CD4-positive, alpha-beta T cell (primary cell): ENCODE measurements at regions not wholly inside any gene's neighbourhood (a gene's known extent, or its start where the extent isn't known, plus 50 kb on each side); places are given as distances from the start of the nearest gene placed in this dataset.

Experiments
- ATAC-seq: fragments of 200-7000 bp; cut with Tn5 transposase; one replicate; pipeline ENCODE4 v1.10.0; 2022; ENCODE audit warnings: mild to moderate bottlenecking; ENCODE audit not compliant: poor library complexity
- CTCF ChIA-PET: fragments of 350-600 bp; sonication (Branson Sonifier 250); formaldehyde crosslinking; loops from one replicate; lab custom pipeline; 2021; ENCODE audit warnings: antibody characterized with exemption, inconsistent platforms; lab: Charles Lee
- POLR2A ChIA-PET: fragments of 350-600 bp; sonication (Branson Sonifier 250); formaldehyde crosslinking; loops from one replicate; lab custom pipeline; 2021; ENCODE audit warnings: antibody characterized with exemption, inconsistent platforms; lab: Charles Lee
- DNase-seq, 14 experiments: peaks; one replicate each; pipeline ENCODE4 v3.0.0-alpha.2; 2013 to 2020; ENCODE audit warnings: mixed read lengths in 2 of 14
- H3K27ac ChIP-seq, 2 donors: one replicate each; pipeline versions ENCODE4 v1.5.1 to v1.7.0; 2013; ENCODE audit warnings: low read length in 2 of 2, low read depth in 1 of 2, mild to moderate bottlenecking in 1 of 2
- H3K27me3 ChIP-seq, 2 experiments: 1 replicate in 1 of 2; 2 replicates in 1 of 2; pipeline versions ENCODE4 v1.6.1 to v1.7.0; 2013; ENCODE audit warnings: low read length in 2 of 2, control low read depth in 1 of 2, mild to moderate bottlenecking in 1 of 2, moderate library complexity in 1 of 2; ENCODE audit not compliant: insufficient read depth in 2 of 2, control insufficient read depth in 1 of 2
- H3K36me3 ChIP-seq: one replicate; pipeline ENCODE4 v1.6.1; 2013; ENCODE audit warnings: low read length, control low read depth; ENCODE audit not compliant: insufficient read depth
- H3K4me1 ChIP-seq: one replicate; pipeline ENCODE4 v1.6.1; 2013; ENCODE audit warnings: low read length, control low read depth; ENCODE audit not compliant: insufficient read depth
- H3K4me3 ChIP-seq: one replicate; pipeline ENCODE4 v1.5.1; 2013; ENCODE audit warnings: mild to moderate bottlenecking, low read length, moderate library complexity
- H3K9me3 ChIP-seq, 2 experiments: 1 replicate in 1 of 2; 2 replicates in 1 of 2; pipeline versions ENCODE4 v1.6.1 to v1.7.0; 2013; ENCODE audit warnings: low read length in 2 of 2, mild to moderate bottlenecking in 2 of 2, control low read depth in 1 of 2, moderate library complexity in 1 of 2; ENCODE audit not compliant: control insufficient read depth in 1 of 2, insufficient read depth in 1 of 2
- H3K27ac Mint-ChIP-seq: one replicate; pipeline ENCODE4 v1.8.0; 2020; ENCODE audit warnings: mixed read lengths
- H3K27me3 Mint-ChIP-seq: one replicate; pipeline ENCODE4 v1.8.0; 2021; ENCODE audit warnings: mixed read lengths
- H3K36me3 Mint-ChIP-seq: one replicate; pipeline ENCODE4 v1.8.0; 2021; ENCODE audit warnings: low read depth, mixed read lengths
- H3K4me1 Mint-ChIP-seq: one replicate; pipeline ENCODE4 v1.8.0; 2021; ENCODE audit warnings: low read depth, mixed read lengths
- H3K4me3 Mint-ChIP-seq: one replicate; pipeline ENCODE4 v1.8.0; 2020; ENCODE audit warnings: mild to moderate bottlenecking, mixed read lengths
- H3K9me3 Mint-ChIP-seq: one replicate; pipeline ENCODE4 v1.8.0; 2020; ENCODE audit warnings: mixed read lengths
- intact Hi-C, 2 experiments: fragments of 100-400 bp; cut with DNase I in 1 of 2; cut with micrococcal nuclease in 1 of 2; formaldehyde crosslinking; loops; one replicate each; pipeline versions ENCODE4 v1.15.1 to v1.9.0; 2023 to 2025; cut with DNase I, micrococcal nuclease
- TF ChIP-seq, protein P1 (sequence below): fragments of 200-600 bp; IDR thresholded peaks from one replicate; pipeline ENCODE4 v1.8.0; 2022; ENCODE audit warnings: antibody characterized with exemption, mild to moderate bottlenecking

DNA sequence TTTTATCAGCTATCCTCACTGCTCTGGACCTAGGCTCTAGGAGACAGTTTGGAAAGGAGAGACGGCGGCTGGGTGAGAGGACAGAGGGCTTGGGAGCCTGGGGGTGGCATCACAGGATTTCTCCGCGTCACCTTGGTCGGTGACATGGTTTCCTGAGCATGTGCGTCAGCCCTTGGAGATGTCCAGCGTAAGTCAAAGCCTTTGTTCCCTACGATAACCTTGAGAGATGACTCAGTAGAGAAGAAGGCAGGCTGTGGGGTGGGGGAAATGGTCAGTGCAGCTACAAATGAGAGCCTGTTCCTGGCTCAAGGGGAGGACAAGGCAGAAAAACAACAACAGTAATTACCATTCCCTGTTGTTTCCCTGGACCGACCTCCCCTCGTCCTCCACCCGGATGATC, 90.2 kb upstream of the TBX3 start:
- DNase-seq: no peak
- H3K4me1 ChIP-seq: no peaks in the 10 kb centered on the region
- peaks cover 2% of the 10 kb centered on the region for H3K9me3 Mint-ChIP-seq

DNA sequence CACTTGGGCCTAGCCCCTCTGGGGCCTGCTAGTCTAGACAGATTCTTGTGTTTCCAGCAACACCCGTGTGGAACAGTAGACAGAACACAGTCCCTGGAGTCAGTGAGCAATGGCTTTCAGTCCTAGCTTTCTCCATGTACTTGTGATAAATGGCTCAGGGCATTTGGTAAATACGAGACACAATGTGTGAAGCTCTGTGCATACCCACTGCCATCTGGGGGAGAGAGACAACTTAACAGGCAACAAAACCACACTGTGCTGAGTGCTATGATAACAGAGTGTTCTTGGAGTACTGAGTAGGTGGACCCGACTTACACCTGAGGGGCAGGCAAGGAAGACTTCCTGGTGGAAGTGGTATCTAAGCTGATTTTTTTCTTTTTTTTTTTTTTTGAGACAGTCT, 86.3 kb upstream of the TBX3 start:
- CTCF ChIA-PET: no interaction called here
- H3K4me3 Mint-ChIP-seq: no peak overlapping the region

More for the DNA sequence above, 90.2 kb upstream of the TBX3 start:
- TF ChIP-seq, protein P1, sequence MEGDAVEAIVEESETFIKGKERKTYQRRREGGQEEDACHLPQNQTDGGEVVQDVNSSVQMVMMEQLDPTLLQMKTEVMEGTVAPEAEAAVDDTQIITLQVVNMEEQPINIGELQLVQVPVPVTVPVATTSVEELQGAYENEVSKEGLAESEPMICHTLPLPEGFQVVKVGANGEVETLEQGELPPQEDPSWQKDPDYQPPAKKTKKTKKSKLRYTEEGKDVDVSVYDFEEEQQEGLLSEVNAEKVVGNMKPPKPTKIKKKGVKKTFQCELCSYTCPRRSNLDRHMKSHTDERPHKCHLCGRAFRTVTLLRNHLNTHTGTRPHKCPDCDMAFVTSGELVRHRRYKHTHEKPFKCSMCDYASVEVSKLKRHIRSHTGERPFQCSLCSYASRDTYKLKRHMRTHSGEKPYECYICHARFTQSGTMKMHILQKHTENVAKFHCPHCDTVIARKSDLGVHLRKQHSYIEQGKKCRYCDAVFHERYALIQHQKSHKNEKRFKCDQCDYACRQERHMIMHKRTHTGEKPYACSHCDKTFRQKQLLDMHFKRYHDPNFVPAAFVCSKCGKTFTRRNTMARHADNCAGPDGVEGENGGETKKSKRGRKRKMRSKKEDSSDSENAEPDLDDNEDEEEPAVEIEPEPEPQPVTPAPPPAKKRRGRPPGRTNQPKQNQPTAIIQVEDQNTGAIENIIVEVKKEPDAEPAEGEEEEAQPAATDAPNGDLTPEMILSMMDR: no peak
- H3K27ac Mint-ChIP-seq: no peak overlapping the region
- no peak overlapping the region for H3K4me3 Mint-ChIP-seq
- no peak for ATAC-seq
- no peaks in the 10 kb centered on the region for H3K27me3 ChIP-seq
- H3K27ac ChIP-seq: no peak overlapping the region
- CTCF ChIA-PET: no interaction called here
- H3K27me3 Mint-ChIP-seq: peaks cover 5% of the 10 kb centered on the region
- no peaks in the 10 kb centered on the region for H3K36me3 ChIP-seq
- intact Hi-C loops: no loop called here
- no peak overlapping the region for H3K4me3 ChIP-seq
- no peaks in the 10 kb centered on the region for H3K36me3 Mint-ChIP-seq
- H3K4me1 Mint-ChIP-seq: no peaks in the 10 kb centered on the region
- H3K9me3 ChIP-seq: peaks cover 0 to 26% of the 10 kb centered on the region in 2 experiments
- POLR2A ChIA-PET: no interaction called here

DNA sequence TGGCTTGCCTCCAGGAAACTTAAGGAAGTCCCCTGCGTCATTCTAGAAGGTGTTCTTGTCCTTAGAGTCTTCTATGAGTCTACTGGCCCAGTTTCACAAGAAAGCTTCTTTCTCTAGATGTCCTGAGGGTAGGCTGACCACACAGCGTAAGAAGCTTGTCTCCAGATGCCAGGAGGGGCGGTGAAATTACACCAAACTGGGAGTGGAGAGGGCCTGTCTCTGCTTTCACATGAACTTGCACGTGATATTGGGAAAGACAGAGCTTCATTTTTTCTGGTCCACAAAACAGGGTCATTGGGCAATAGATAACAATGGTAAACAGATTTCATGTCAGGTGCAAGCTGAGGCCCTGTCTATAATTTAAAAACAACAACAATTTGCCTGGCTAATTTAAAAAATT, 85.7 kb upstream of the TBX3 start:
- no peak overlapping the region for H3K4me3 ChIP-seq
- no peaks in the 10 kb centered on the region for H3K4me1 ChIP-seq
- TF ChIP-seq, protein P1: no peak
- intact Hi-C loops: no loop called here
- no peaks in the 10 kb centered on the region for H3K27me3 ChIP-seq
- CTCF ChIA-PET: no interaction called here
- Mint-ChIP-seq H3K27ac (no peak overlapping the region), H3K4me1 (no peaks in the 10 kb centered on the region), H3K9me3 (peaks cover 2% of the 10 kb centered on the region), H3K27me3 (peaks cover under 1% of the 10 kb centered on the region), H3K4me3 (no peak overlapping the region), H3K36me3 (no peaks in the 10 kb centered on the region)
- ATAC-seq (no peak), DNase-seq (peak in 1 of 14 experiments; percentile 15)
- H3K36me3 ChIP-seq: no peaks in the 10 kb centered on the region
- H3K27ac ChIP-seq: no peak overlapping the region
- POLR2A ChIA-PET: no interaction called here
- peaks cover 0 to 19% of the 10 kb centered on the region in 2 experiments for H3K9me3 ChIP-seq

More for the DNA sequence above, 86.3 kb upstream of the TBX3 start:
- DNase-seq: no peak
- H3K27me3 ChIP-seq: no peaks in the 10 kb centered on the region
- no peaks in the 10 kb centered on the region for H3K36me3 Mint-ChIP-seq
- ATAC-seq: no peak
- H3K27ac Mint-ChIP-seq: no peak overlapping the region
- H3K36me3 ChIP-seq: no peaks in the 10 kb centered on the region
- no peak overlapping the region for H3K27ac ChIP-seq
- peaks cover 2% of the 10 kb centered on the region for H3K9me3 Mint-ChIP-seq
- TF ChIP-seq, protein P1: no peak
- H3K27me3 Mint-ChIP-seq: peaks cover 5% of the 10 kb centered on the region
- peaks cover 0 to 19% of the 10 kb centered on the region in 2 experiments for H3K9me3 ChIP-seq
- H3K4me3 ChIP-seq: no peak overlapping the region
- no peaks in the 10 kb centered on the region for H3K4me1 ChIP-seq
- no peaks in the 10 kb centered on the region for H3K4me1 Mint-ChIP-seq
- intact Hi-C loops: no loop called here
- POLR2A ChIA-PET: no interaction called here
